C4-2B (cell line): ENCODE measurements at regions not wholly inside any gene's neighbourhood (a gene's known extent, or its start where the extent isn't known, plus 50 kb on each side); places are given as distances from the start of the nearest gene placed in this dataset.

ENCODE experiments used
- ZFX ChIP-seq: fragments of 450-650 bp; IDR thresholded peaks from 2 replicates; pipeline ENCODE4 v1.6.1; 2017
- TF ChIP-seq, protein P1 (sequence below): fragments of 450-650 bp; conservative IDR thresholded peaks from 2 replicates; pipeline ENCODE4 v1.5.1; 2017; ENCODE audit warnings: mild to moderate bottlenecking

GRCh38 chr14:30271811-30272323 is 287.1 kb upstream of the G2E3 start:
- TF ChIP-seq, protein P1, sequence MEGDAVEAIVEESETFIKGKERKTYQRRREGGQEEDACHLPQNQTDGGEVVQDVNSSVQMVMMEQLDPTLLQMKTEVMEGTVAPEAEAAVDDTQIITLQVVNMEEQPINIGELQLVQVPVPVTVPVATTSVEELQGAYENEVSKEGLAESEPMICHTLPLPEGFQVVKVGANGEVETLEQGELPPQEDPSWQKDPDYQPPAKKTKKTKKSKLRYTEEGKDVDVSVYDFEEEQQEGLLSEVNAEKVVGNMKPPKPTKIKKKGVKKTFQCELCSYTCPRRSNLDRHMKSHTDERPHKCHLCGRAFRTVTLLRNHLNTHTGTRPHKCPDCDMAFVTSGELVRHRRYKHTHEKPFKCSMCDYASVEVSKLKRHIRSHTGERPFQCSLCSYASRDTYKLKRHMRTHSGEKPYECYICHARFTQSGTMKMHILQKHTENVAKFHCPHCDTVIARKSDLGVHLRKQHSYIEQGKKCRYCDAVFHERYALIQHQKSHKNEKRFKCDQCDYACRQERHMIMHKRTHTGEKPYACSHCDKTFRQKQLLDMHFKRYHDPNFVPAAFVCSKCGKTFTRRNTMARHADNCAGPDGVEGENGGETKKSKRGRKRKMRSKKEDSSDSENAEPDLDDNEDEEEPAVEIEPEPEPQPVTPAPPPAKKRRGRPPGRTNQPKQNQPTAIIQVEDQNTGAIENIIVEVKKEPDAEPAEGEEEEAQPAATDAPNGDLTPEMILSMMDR: no peak
- TF ChIP-seq ZFX: no peak
